IMR-90 (cell line): ENCODE measurements at regions not wholly inside any gene's neighbourhood (a gene's known extent, or its start where the extent isn't known, plus 50 kb on each side); places are given as distances from the start of the nearest gene placed in this dataset.

ENCODE experiments used
- ATAC-seq: fragments of 200-7000 bp; cut with Tn5 transposase; 2 replicates; pipeline ENCODE4 v1.9.1; 2020; ENCODE audit warnings: low read depth, mild to moderate bottlenecking, moderate library complexity
- BruUV-seq: library from RNA; stranded (reverse); fragments of 400-500 nt; replicated peaks from 2 replicates; lab custom pipeline; 2021; lab: Mats Ljungman, UMichigan
- CTCF ChIA-PET: fragments of 300-600 bp; formaldehyde crosslinking; extraction: SDS; loops from one replicate; lab custom pipeline; 2021; ENCODE audit warnings: antibody characterized with exemption; lab: Yijun Ruan, JAX
- POLR2A ChIA-PET: fragments of 300-600 bp; sonication (Branson Sonifier 250); formaldehyde crosslinking; loops from one replicate; lab custom pipeline; 2022; ENCODE audit warnings: antibody characterized with exemption; ENCODE audit not compliant: unreplicated experiment; lab: Charles Lee
- DNase-seq: peaks from one replicate; pipeline ENCODE4 v3.0.0; 2013
- H2AFZ ChIP-seq: replicated peaks from 2 replicates; pipeline ENCODE3; 2013; ENCODE audit warnings: low read length, mild to moderate bottlenecking; ENCODE audit not compliant: poor library complexity
- H2AK5ac ChIP-seq: 2 replicates; pipeline ENCODE4 v1.6.1; 2013; ENCODE audit warnings: low read depth, low read length, inconsistent platforms
- H2AK9ac ChIP-seq: replicated peaks from 2 replicates; pipeline ENCODE3; 2013; ENCODE audit warnings: mild to moderate bottlenecking, low read depth, low read length, moderate library complexity; ENCODE audit not compliant: poor library complexity
- H2BK120ac ChIP-seq: 2 replicates; pipeline ENCODE4 v1.6.1; 2013; ENCODE audit warnings: low read depth, low read length, inconsistent platforms
- H2BK15ac ChIP-seq: 3 replicates; pipeline ENCODE4 v1.6.1; 2013; ENCODE audit warnings: low read depth, low read length, inconsistent platforms
- H2BK20ac ChIP-seq: 2 replicates; pipeline ENCODE4 v1.6.1; 2013; ENCODE audit warnings: low read depth, mild to moderate bottlenecking, inconsistent platforms, low read length, moderate library complexity
- H2BK5ac ChIP-seq: 2 replicates; pipeline ENCODE4 v1.6.1; 2013; ENCODE audit warnings: mild to moderate bottlenecking, low read depth, low read length, inconsistent platforms; ENCODE audit not compliant: poor library complexity, severe bottlenecking
- H3K14ac ChIP-seq: replicated peaks from 2 replicates; pipeline ENCODE4 v1.6.1; 2013; ENCODE audit warnings: low read depth, low read length, inconsistent platforms
- H3K18ac ChIP-seq: 2 replicates; pipeline ENCODE4 v1.6.1; 2013; ENCODE audit warnings: low read depth, low read length, control low read depth
- H3K23ac ChIP-seq: 2 replicates; pipeline ENCODE4 v1.6.1; 2013; ENCODE audit warnings: low read depth, low read length, inconsistent platforms
- H3K27ac ChIP-seq: 2 replicates; pipeline ENCODE4 v1.5.1; 2013; ENCODE audit warnings: mild to moderate bottlenecking, control low read depth, low read length; ENCODE audit not compliant: insufficient read depth
- H3K27me3 ChIP-seq: 2 replicates; pipeline ENCODE4 v1.6.1; 2013; ENCODE audit warnings: low read length; ENCODE audit not compliant: control insufficient read depth, insufficient read depth
- H3K36me3 ChIP-seq: 2 replicates; pipeline ENCODE4 v1.6.1; 2013; ENCODE audit warnings: low read length, mixed read lengths; ENCODE audit not compliant: control insufficient read depth, insufficient read depth
- H3K4ac ChIP-seq: 2 replicates; pipeline ENCODE4 v1.6.1; 2013; ENCODE audit warnings: low read depth, low read length, inconsistent platforms
- H3K4me1 ChIP-seq: 2 replicates; pipeline ENCODE4 v1.6.1; 2013; ENCODE audit warnings: low read length, mixed read lengths; ENCODE audit not compliant: control insufficient read depth, insufficient read depth
- H3K4me2 ChIP-seq: 2 replicates; pipeline ENCODE4 v1.6.1; 2013; ENCODE audit warnings: low read depth, mild to moderate bottlenecking, control low read depth, low read length, moderate library complexity
- H3K4me3 ChIP-seq: 2 replicates; pipeline ENCODE4 v1.5.1; 2013; ENCODE audit warnings: low read depth, mild to moderate bottlenecking, control low read depth, low read length, moderate library complexity; ENCODE audit not compliant: insufficient read depth
- H3K56ac ChIP-seq: 2 replicates; pipeline ENCODE4 v1.6.1; 2013; ENCODE audit warnings: low read length, inconsistent platforms; ENCODE audit not compliant: insufficient read depth; ENCODE audit errors: extremely low read depth
- H3K79me1 ChIP-seq, 2 experiments: 2 replicates each; pipeline ENCODE4 v1.6.1; 2013; ENCODE audit warnings: low read length in 2 of 2, inconsistent platforms in 1 of 2, low read depth in 1 of 2
- H3K9ac ChIP-seq: 2 replicates; pipeline ENCODE4 v1.6.1; 2013; ENCODE audit warnings: low read depth, low read length, control low read depth
- H3K9me1 ChIP-seq: 2 replicates; pipeline ENCODE4 v1.6.1; 2013; ENCODE audit warnings: low read length, inconsistent platforms; ENCODE audit not compliant: insufficient read depth
- H3K9me3 ChIP-seq: 2 replicates; pipeline ENCODE4 v1.6.1; 2013; ENCODE audit warnings: low read length; ENCODE audit not compliant: control insufficient read depth, insufficient read depth
- H4K20me1 ChIP-seq: 2 replicates; pipeline ENCODE4 v1.6.1; 2013; ENCODE audit warnings: low read length, inconsistent platforms; ENCODE audit not compliant: insufficient read depth
- H4K5ac ChIP-seq: 2 replicates; pipeline ENCODE4 v1.6.1; 2013; ENCODE audit warnings: mild to moderate bottlenecking, low read depth, low read length, control low read depth
- H4K8ac ChIP-seq, 2 experiments: 2 replicates each; pipeline ENCODE4 v1.6.1; 2013; ENCODE audit warnings: low read depth in 2 of 2, low read length in 2 of 2, control low read depth in 1 of 2, inconsistent platforms in 1 of 2
- H4K91ac ChIP-seq: 2 replicates; pipeline ENCODE4 v1.6.1; 2013; ENCODE audit warnings: low read depth, low read length, inconsistent platforms; ENCODE audit not compliant: insufficient read depth
- BHLHE40 ChIP-seq: fragments of 150-350 bp; IDR thresholded peaks from 2 replicates; pipeline ENCODE4 v1.6.1; 2016; ENCODE audit warnings: mild to moderate bottlenecking, low read depth, low read length
- CEBPB ChIP-seq: IDR thresholded peaks from 2 replicates; pipeline ENCODE4 v1.6.1; 2012; ENCODE audit warnings: low read depth, low read length, improper control_type of control experiment
- CHD1 ChIP-seq: IDR thresholded peaks from 2 replicates; pipeline ENCODE4 v1.6.1; 2012; ENCODE audit warnings: low read depth, low read length, improper control_type of control experiment
- FOS ChIP-seq: fragments of 150-350 bp; IDR thresholded peaks from 2 replicates; pipeline ENCODE4 v1.6.1; 2016; ENCODE audit warnings: low read depth, low read length
- MAFK ChIP-seq: IDR thresholded peaks from 2 replicates; pipeline ENCODE4 v1.6.1; 2012; ENCODE audit warnings: low read depth, low read length, improper control_type of control experiment
- MAZ ChIP-seq: IDR thresholded peaks from 2 replicates; pipeline ENCODE4 v1.6.1; 2012; ENCODE audit warnings: low read depth, mild to moderate bottlenecking, low read length, improper control_type of control experiment, moderate library complexity, borderline replicate concordance
- MXI1 ChIP-seq: IDR thresholded peaks from 2 replicates; pipeline ENCODE4 v1.6.1; 2012; ENCODE audit warnings: low read depth, mild to moderate bottlenecking, low read length, moderate library complexity, borderline replicate concordance
- NFE2L2 ChIP-seq: fragments of 150-350 bp; IDR thresholded peaks from 2 replicates; pipeline ENCODE4 v1.6.1; 2016; ENCODE audit warnings: low read depth, mild to moderate bottlenecking, low read length
- POLR2A ChIP-seq: IDR thresholded peaks from 2 replicates; pipeline ENCODE4 v1.6.1; 2012; ENCODE audit warnings: mild to moderate bottlenecking, low read depth, low read length
- RAD21 ChIP-seq: IDR thresholded peaks from 2 replicates; pipeline ENCODE4 v1.6.1; 2012; ENCODE audit warnings: low read length, improper control_type of control experiment
- RCOR1 ChIP-seq: IDR thresholded peaks from 2 replicates; pipeline ENCODE4 v1.6.1; 2012; ENCODE audit warnings: mild to moderate bottlenecking, low read length, improper control_type of control experiment; ENCODE audit not compliant: insufficient replicate concordance
- RFX5 ChIP-seq: IDR thresholded peaks from 2 replicates; pipeline ENCODE4 v1.8.0; 2012; ENCODE audit warnings: low read depth, mild to moderate bottlenecking, low read length, moderate library complexity
- SMC3 ChIP-seq: fragments of 150-350 bp; IDR thresholded peaks from 2 replicates; pipeline ENCODE4 v1.6.1; 2016; ENCODE audit warnings: low read depth, mild to moderate bottlenecking, antibody characterized with exemption, low read length, moderate library complexity
- WGBS, 2 experiments: methylation state at CpG; one replicate each; pipeline versions ENCODE4 v1.1.5 to v1.1.7; 2013; ENCODE audit warnings: missing lambda C conversion rate in 2 of 2; ENCODE audit not compliant: insufficient read length in 1 of 2; ENCODE audit errors: extremely low coverage in 2 of 2; 5-methylcytosine and 5-hydroxymethylcytosine counted together
- dilution Hi-C: fragments of 300-500 bp; cut with HindIII; formaldehyde crosslinking; loops from one replicate; pipeline ENCODE4 v1.14.3; 2018; ENCODE audit warnings: low sequenced_read_pairs; ENCODE audit not compliant: unreplicated experiment
- in situ Hi-C: fragments of 300-500 bp; cut with MboI; formaldehyde crosslinking; loops from 3 replicates; pipeline ENCODE4 v1.14.3; 2019; ENCODE audit warnings: low sequenced_read_pairs, inconsistent platforms, mixed read lengths
- intact Hi-C: fragments of 100-400 bp; cut with micrococcal nuclease; formaldehyde crosslinking; loops from 2 replicates; pipeline ENCODE4 v1.10.0; 2022
- TF ChIP-seq, protein P1 (sequence below): fragments of 150-350 bp; IDR thresholded peaks from 2 replicates; pipeline ENCODE4 v1.6.1; 2017; ENCODE audit warnings: mild to moderate bottlenecking, antibody characterized with exemption, low read length, low read depth
- TF ChIP-seq, protein P2 (sequence below): fragments of 150-350 bp; IDR thresholded peaks from 2 replicates; pipeline ENCODE4 v1.6.1; 2016; ENCODE audit warnings: low read depth, mild to moderate bottlenecking, low read length, moderate library complexity, borderline replicate concordance
- TF ChIP-seq, protein P3 (sequence below): conservative IDR thresholded peaks from 2 replicates; pipeline ENCODE4 v1.5.1; 2012; ENCODE audit warnings: mild to moderate bottlenecking, low read depth, low read length, improper control_type of control experiment

DNA sequence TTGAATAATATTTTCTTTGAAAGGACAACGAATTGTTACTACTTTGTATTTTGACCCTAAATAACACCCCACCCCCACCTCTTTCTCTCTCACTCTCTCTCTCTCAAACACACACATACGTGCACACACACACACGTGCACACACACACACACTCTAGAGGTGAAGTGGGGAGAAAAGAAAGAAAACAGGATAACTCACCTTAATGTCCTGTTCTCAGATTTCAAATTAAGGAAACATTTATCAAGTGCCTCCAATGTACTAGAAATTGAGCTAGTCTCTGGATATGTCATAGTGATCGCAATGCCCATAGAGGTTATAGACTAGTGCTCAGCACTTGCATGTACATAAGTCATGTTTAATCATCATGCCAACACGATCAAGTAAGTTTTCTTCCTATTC lies 1483.6 kb upstream of the SEL1L start:
- Histone ChIP-seq H2AK9ac (no peak overlapping the region), H3K79me1 (no peaks in the 10 kb centered on the region), H4K91ac (no peak overlapping the region), H4K20me1 (no peaks in the 10 kb centered on the region), H3K36me3 (no peaks in the 10 kb centered on the region), H3K27me3 (no peaks in the 10 kb centered on the region), H2AK5ac (no peak overlapping the region), H3K4me1 (no peaks in the 10 kb centered on the region), H3K56ac (no peak overlapping the region), H3K9me1 (no peaks in the 10 kb centered on the region), H3K9me3 (no peaks in the 10 kb centered on the region), H3K18ac (no peak overlapping the region), H2AFZ (no peak overlapping the region), H2BK120ac (no peak overlapping the region), H4K5ac (no peak overlapping the region), H2BK5ac (no peak overlapping the region), H2BK15ac (no peak overlapping the region), H3K4me2 (no peak overlapping the region), H2BK20ac (no peak overlapping the region), H3K14ac (no peak overlapping the region), H3K23ac (no peak overlapping the region), H4K8ac (no peak overlapping the region), H3K4ac (no peak overlapping the region), H3K9ac (no peak overlapping the region), H3K4me3 (no peak overlapping the region), H3K27ac (no peak overlapping the region)
- no CpG with 5 or more reads among the region's 5 CpGs for WGBS, 2 experiments
- no TSS peak for BruUV-seq
- dilution Hi-C loops: no loop called here
- TF ChIP-seq CEBPB: no peak
- no peak for TF ChIP-seq SMC3
- TF ChIP-seq MAFK: no peak
- TF ChIP-seq RAD21: no peak
- TF ChIP-seq, protein P1, sequence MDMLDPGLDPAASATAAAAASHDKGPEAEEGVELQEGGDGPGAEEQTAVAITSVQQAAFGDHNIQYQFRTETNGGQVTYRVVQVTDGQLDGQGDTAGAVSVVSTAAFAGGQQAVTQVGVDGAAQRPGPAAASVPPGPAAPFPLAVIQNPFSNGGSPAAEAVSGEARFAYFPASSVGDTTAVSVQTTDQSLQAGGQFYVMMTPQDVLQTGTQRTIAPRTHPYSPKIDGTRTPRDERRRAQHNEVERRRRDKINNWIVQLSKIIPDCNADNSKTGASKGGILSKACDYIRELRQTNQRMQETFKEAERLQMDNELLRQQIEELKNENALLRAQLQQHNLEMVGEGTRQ: no peak
- TF ChIP-seq MXI1: no peak
- TF ChIP-seq POLR2A: no peak
- no peak for TF ChIP-seq NFE2L2
- TF ChIP-seq CHD1: no peak
- TF ChIP-seq, protein P2, sequence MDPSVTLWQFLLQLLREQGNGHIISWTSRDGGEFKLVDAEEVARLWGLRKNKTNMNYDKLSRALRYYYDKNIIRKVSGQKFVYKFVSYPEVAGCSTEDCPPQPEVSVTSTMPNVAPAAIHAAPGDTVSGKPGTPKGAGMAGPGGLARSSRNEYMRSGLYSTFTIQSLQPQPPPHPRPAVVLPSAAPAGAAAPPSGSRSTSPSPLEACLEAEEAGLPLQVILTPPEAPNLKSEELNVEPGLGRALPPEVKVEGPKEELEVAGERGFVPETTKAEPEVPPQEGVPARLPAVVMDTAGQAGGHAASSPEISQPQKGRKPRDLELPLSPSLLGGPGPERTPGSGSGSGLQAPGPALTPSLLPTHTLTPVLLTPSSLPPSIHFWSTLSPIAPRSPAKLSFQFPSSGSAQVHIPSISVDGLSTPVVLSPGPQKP: no peak
- TF ChIP-seq RCOR1: no peak
- TF ChIP-seq RFX5: no peak
- no peak for TF ChIP-seq BHLHE40
- TF ChIP-seq, protein P3, sequence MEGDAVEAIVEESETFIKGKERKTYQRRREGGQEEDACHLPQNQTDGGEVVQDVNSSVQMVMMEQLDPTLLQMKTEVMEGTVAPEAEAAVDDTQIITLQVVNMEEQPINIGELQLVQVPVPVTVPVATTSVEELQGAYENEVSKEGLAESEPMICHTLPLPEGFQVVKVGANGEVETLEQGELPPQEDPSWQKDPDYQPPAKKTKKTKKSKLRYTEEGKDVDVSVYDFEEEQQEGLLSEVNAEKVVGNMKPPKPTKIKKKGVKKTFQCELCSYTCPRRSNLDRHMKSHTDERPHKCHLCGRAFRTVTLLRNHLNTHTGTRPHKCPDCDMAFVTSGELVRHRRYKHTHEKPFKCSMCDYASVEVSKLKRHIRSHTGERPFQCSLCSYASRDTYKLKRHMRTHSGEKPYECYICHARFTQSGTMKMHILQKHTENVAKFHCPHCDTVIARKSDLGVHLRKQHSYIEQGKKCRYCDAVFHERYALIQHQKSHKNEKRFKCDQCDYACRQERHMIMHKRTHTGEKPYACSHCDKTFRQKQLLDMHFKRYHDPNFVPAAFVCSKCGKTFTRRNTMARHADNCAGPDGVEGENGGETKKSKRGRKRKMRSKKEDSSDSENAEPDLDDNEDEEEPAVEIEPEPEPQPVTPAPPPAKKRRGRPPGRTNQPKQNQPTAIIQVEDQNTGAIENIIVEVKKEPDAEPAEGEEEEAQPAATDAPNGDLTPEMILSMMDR: no peak
- no peak for TF ChIP-seq FOS
- no peak for TF ChIP-seq MAZ
- ChIA-PET POLR2A (no interaction called here), CTCF (no interaction called here)
- intact Hi-C loops: no loop called here
- in situ Hi-C loops: no loop called here
- no peak for DNase-seq
- ATAC-seq: no peak
